Upper lobe of left lung (tissue), 6 donors: ENCODE measurements at regions not wholly inside any gene's neighbourhood (a gene's known extent, or its start where the extent isn't known, plus 50 kb on each side); places are given as distances from the start of the nearest gene placed in this dataset.
A peak's percentile ranks its signal among the peaks of the same experiment; 100 is the strongest.

Source experiments
- ATAC-seq, 2 donors: fragments of 200-7000 bp; cut with Tn5 transposase; one replicate each; pipeline ENCODE4 v1.9.1; 2022; ENCODE audit warnings: mild to moderate bottlenecking in 2 of 2, moderate library complexity in 2 of 2; ENCODE audit not compliant: low FRiP score in 2 of 2
- DNase-seq, 2 donors: peaks; one replicate each; pipeline ENCODE4 v3.0.0-alpha.2; 2019 to 2020
- H3K27ac ChIP-seq, 4 donors: fragments of 200-600 bp; sonication (generic); one replicate each; pipeline ENCODE4 v1.5.1; 2016 to 2019
- H3K27me3 ChIP-seq, 4 donors: fragments of 200-600 bp; sonication (generic); one replicate each; pipeline ENCODE4 v1.5.1; 2017 to 2019
- H3K36me3 ChIP-seq, 4 donors: fragments of 200-600 bp; sonication (generic); one replicate each; pipeline ENCODE4 v1.5.1; 2016 to 2019
- H3K4me1 ChIP-seq, 4 donors: fragments of 200-600 bp; sonication (generic); one replicate each; pipeline ENCODE4 v1.5.1; 2018 to 2019
- H3K4me3 ChIP-seq, 4 donors: fragments of 200-600 bp; sonication (generic); one replicate each; pipeline ENCODE4 v1.5.1; 2017 to 2019; ENCODE audit warnings: mild to moderate bottlenecking in 2 of 4, moderate library complexity in 1 of 4
- H3K9me3 ChIP-seq, 4 donors: fragments of 200-600 bp; sonication (generic); one replicate each; pipeline ENCODE4 v1.5.1; 2018 to 2019
- CTCF ChIP-seq, 6 experiments: fragments of 450-650 bp in 4 of 6; fragments of 200-600 bp in 2 of 6; sonication (generic) in 2 of 6; IDR thresholded peaks; one replicate each; pipeline ENCODE4 v1.5.1; 2016 to 2019; ENCODE audit warnings: antibody characterized with exemption in 6 of 6
- EP300 ChIP-seq, 4 donors: sonication (generic); formaldehyde crosslinking; IDR thresholded peaks; one replicate each; pipeline ENCODE4 v1.5.1; 2017; ENCODE audit warnings: antibody characterized with exemption in 4 of 4, control low read depth in 2 of 4
- POLR2A ChIP-seq, 4 donors: fragments of 450-650 bp; IDR thresholded peaks; one replicate each; pipeline ENCODE4 v1.5.1; 2016 to 2017; ENCODE audit warnings: antibody characterized with exemption in 4 of 4, mild to moderate bottlenecking in 2 of 4
- POLR2AphosphoS5 ChIP-seq, 2 donors: sonication (generic); formaldehyde crosslinking; IDR thresholded peaks; one replicate each; pipeline ENCODE4 v1.5.1; 2017; ENCODE audit warnings: antibody characterized with exemption in 2 of 2
- whole genome bisulfite sequencing, 2 donors: methylation state at CpG; one replicate each; pipeline ENCODE4 v1.1.5; 2017 to 2018; 5-methylcytosine and 5-hydroxymethylcytosine counted together
- donor health status: DM: no; HTN: no; CAD: no; lungs with moderate emphysema.
- donor health status: DM: no; HTN: yes; CAD: no; lungs with severe emphysema.

GRCh38 chr4:131531087-131531486, 1618.0 kb upstream of the PCDH10 start:
- H3K4me1 ChIP-seq: no peaks in the 10 kb centered on the region
- TF ChIP-seq POLR2AphosphoS5 (IDR thresholded peaks at IDR 0.05): no peak
- TF ChIP-seq POLR2A (IDR thresholded peaks at IDR 0.05): no peak
- H3K9me3 ChIP-seq: no peaks in the 10 kb centered on the region

GRCh38 chr4:131534944-131535645, 1614.0 kb upstream of the PCDH10 start:
- no peak for DNase-seq
- ATAC-seq: no peak
- WGBS, 2 donors: 88 to 90% methylated on average over 7 of the region's 7 CpGs
- H3K9me3 ChIP-seq: no peaks in the 10 kb centered on the region
- H3K4me1 ChIP-seq: no peaks in the 10 kb centered on the region
- no peak overlapping the region for H3K4me3 ChIP-seq
- H3K27me3 ChIP-seq: no peaks in the 10 kb centered on the region
- no peaks in the 10 kb centered on the region for H3K36me3 ChIP-seq
- H3K27ac ChIP-seq: no peak overlapping the region
- TF ChIP-seq POLR2AphosphoS5 (IDR thresholded peaks at IDR 0.05) (no peak), EP300 (IDR thresholded peaks at IDR 0.05) (no peak), POLR2A (IDR thresholded peaks at IDR 0.05) (no peak), CTCF (IDR thresholded peaks at IDR 0.05) (no peak)

More at GRCh38 chr4:131531087-131531486, 1618.0 kb upstream of the PCDH10 start:
- Histone ChIP-seq H3K4me3 (no peak overlapping the region), H3K27me3 (no peaks in the 10 kb centered on the region), H3K27ac (no peak overlapping the region), H3K36me3 (no peaks in the 10 kb centered on the region)
- DNase-seq: no peak
- ATAC-seq: no peak
- WGBS, 2 donors: 83 to 86% methylated on average over 6 of the region's 6 CpGs

GRCh38 chr4:131540256-131540655, 1608.8 kb upstream of the PCDH10 start:
- TF ChIP-seq EP300 (IDR thresholded peaks at IDR 0.05): no peak
- no peak for TF ChIP-seq POLR2A (IDR thresholded peaks at IDR 0.05)
- no peak for TF ChIP-seq POLR2AphosphoS5 (IDR thresholded peaks at IDR 0.05)
- TF ChIP-seq CTCF (IDR thresholded peaks at IDR 0.05): no peak
- DNase-seq (no peak), ATAC-seq (no peak)
- no peak overlapping the region for H3K4me3 ChIP-seq
- WGBS, 2 donors: 85 to 88% methylated on average over 1 to 3 of the region's 3 CpGs
- no peaks in the 10 kb centered on the region for H3K4me1 ChIP-seq
- H3K27ac ChIP-seq: no peak overlapping the region
- no peaks in the 10 kb centered on the region for H3K9me3 ChIP-seq
- no peaks in the 10 kb centered on the region for H3K27me3 ChIP-seq
- no peaks in the 10 kb centered on the region for H3K36me3 ChIP-seq

- 81 to 83% methylated on average over 7 of the region's 7 CpGs for WGBS, 2 donors
Measured at GRCh38 chr4:131547506-131547981, 1601.5 kb upstream of the PCDH10 start.

GRCh38 chr4:131551306-131551705, 1597.8 kb upstream of the PCDH10 start:
- TF ChIP-seq POLR2AphosphoS5 (IDR thresholded peaks at IDR 0.05) (no peak), POLR2A (IDR thresholded peaks at IDR 0.05) (no peak), CTCF (IDR thresholded peaks at IDR 0.05) (no peak), EP300 (IDR thresholded peaks at IDR 0.05) (no peak)
- ATAC-seq (no peak), DNase-seq (no peak)
- Histone ChIP-seq H3K4me1 (no peaks in the 10 kb centered on the region), H3K27me3 (no peaks in the 10 kb centered on the region), H3K9me3 (no peaks in the 10 kb centered on the region), H3K4me3 (no peak overlapping the region), H3K36me3 (no peaks in the 10 kb centered on the region), H3K27ac (no peak overlapping the region)
- WGBS, 2 donors: 90 to 91% methylated on average over 1 of the region's 1 CpG

More at GRCh38 chr4:131547506-131547981, 1601.5 kb upstream of the PCDH10 start:
- peak in 1 of 2 donors; percentile 3 for DNase-seq
- no peak for ATAC-seq
- Histone ChIP-seq H3K27me3 (no peaks in the 10 kb centered on the region), H3K4me1 (no peaks in the 10 kb centered on the region), H3K27ac (no peak overlapping the region), H3K4me3 (no peak overlapping the region), H3K9me3 (no peaks in the 10 kb centered on the region), H3K36me3 (no peaks in the 10 kb centered on the region)
- no peak for TF ChIP-seq EP300 (IDR thresholded peaks at IDR 0.05)

- Histone ChIP-seq H3K36me3 (no peaks in the 10 kb centered on the region), H3K4me3 (no peak overlapping the region), H3K4me1 (no peaks in the 10 kb centered on the region), H3K27me3 (no peaks in the 10 kb centered on the region), H3K27ac (no peak overlapping the region), H3K9me3 (peaks cover 0 to 5% (median 0%) of the 10 kb centered on the region in 4 donors)
- WGBS, 2 donors: 48 to 52% methylated on average over 1 of the region's 1 CpG
- ATAC-seq (no peak), DNase-seq (no peak)
- TF ChIP-seq CTCF (IDR thresholded peaks at IDR 0.05) (no peak), EP300 (IDR thresholded peaks at IDR 0.05) (no peak), POLR2A (IDR thresholded peaks at IDR 0.05) (no peak), POLR2AphosphoS5 (IDR thresholded peaks at IDR 0.05) (no peak)
Measured at GRCh38 chr4:131566026-131566425, 1583.1 kb upstream of the PCDH10 start.
